Cardiac fibroblast (primary cell): ENCODE measurements at regions not wholly inside any gene's neighbourhood (a gene's known extent, or its start where the extent isn't known, plus 50 kb on each side); places are given as distances from the start of the nearest gene placed in this dataset.

Experiments used
- DNase-seq, 2 donors: peaks; one replicate each; pipeline versions ENCODE4 v3.0.0 to v3.0.0-alpha.2; 2010; ENCODE audit warnings: low read depth in 2 of 2
- H3K4me3 ChIP-seq, 2 donors: replicated peaks in 1 of 2; 1 replicate in 1 of 2; 2 replicates in 1 of 2; pipeline ENCODE4 v1.5.1; 2011; ENCODE audit warnings: low read depth in 2 of 2, low read length in 2 of 2, mild to moderate bottlenecking in 2 of 2, moderate library complexity in 1 of 2
- CTCF ChIP-seq: IDR thresholded peaks from one replicate; pipeline ENCODE4 v1.5.1; 2011; ENCODE audit warnings: low read depth, mild to moderate bottlenecking, low read length, inconsistent platforms

GRCh38 chr2:106983305-106983704 is 97.3 kb upstream of the ST6GAL2 start:
- H3K4me3 ChIP-seq: no peak overlapping the region
- DNase-seq: peak in 1 of 2 donors; percentile 53
- TF ChIP-seq CTCF: no peak

DNA sequence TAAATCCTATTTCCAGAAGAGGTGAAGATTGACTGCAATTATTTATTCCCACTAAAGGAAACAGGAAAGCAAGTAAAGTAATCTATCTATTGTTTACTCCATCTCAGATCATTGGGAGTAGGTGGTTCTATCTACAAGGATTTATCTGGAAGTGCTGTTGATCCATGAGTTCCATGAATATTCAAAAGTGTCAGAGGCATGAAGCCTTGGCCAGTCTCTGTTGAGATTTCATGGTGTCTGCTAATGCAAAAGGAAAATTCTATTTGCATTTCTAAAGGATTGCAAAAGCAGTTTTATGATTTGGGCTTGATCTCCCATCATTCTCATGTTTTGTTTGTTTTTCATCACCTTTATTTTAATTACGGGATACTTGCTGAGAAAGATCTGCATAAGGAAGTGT is 102.4 kb upstream of the ST6GAL2 start:
- H3K4me3 ChIP-seq: no peak overlapping the region
- TF ChIP-seq CTCF: no peak
- no peak for DNase-seq

- H3K4me3 ChIP-seq: no peak overlapping the region
- peak; percentile 42 to 79 for DNase-seq
- TF ChIP-seq CTCF: no peak
Measured at GRCh38 chr2:106990297-106990696, 104.3 kb upstream of the ST6GAL2 start.

GRCh38 chr2:106991866-106992265 is 105.9 kb upstream of the ST6GAL2 start:
- H3K4me3 ChIP-seq: no peak overlapping the region
- no peak for TF ChIP-seq CTCF
- peak in 1 of 2 donors; percentile 36 for DNase-seq

DNA sequence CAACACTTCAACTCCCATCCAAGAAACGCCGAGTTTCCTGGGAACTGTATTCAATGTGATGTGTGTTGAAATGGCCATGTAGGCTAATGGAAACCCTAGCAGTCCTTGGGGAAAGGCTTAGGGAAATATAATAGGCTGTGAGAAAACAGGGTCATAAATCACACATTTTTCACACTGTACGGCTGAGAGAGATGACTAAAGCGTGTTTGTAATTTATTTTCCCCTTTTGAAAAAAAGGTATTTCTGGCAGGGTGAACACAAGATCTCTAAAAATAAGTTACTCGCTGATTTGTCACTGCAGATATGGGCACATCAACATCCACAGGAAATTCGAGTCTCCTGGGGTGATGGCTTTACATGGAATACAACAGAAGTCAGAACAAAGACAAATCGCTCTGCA is 109.6 kb upstream of the ST6GAL2 start:
- no peak overlapping the region for H3K4me3 ChIP-seq
- DNase-seq: peak; percentile 46 to 52
- TF ChIP-seq CTCF: no peak

GRCh38 chr2:106996171-106996769 is 110.3 kb upstream of the ST6GAL2 start:
- DNase-seq: no peak
- no peak for TF ChIP-seq CTCF

GRCh38 chr2:106997204-106997603 is 111.2 kb upstream of the ST6GAL2 start:
- TF ChIP-seq CTCF: no peak
- no peak overlapping the region for H3K4me3 ChIP-seq
- DNase-seq: no peak

More at GRCh38 chr2:106996171-106996769, 110.3 kb upstream of the ST6GAL2 start:
- H3K4me3 ChIP-seq: no peak overlapping the region
